Skin epidermis (tissue), 12 donors: ENCODE measurements at regions not wholly inside any gene's neighbourhood (a gene's known extent, or its start where the extent isn't known, plus 50 kb on each side); places are given as distances from the start of the nearest gene placed in this dataset.
"Not testable (repeated sequence)": the region's sequence is repeated elsewhere in the genome, so short reads cannot be mapped to it uniquely, and the experiment has no call there.

Experiments
- H3K27ac ChIP-seq, 21 experiments: fragments of 200-600 bp; sonication (generic) in 11 of 21; one replicate each; pipeline ENCODE4 v1.5.0; 2020; ENCODE audit warnings: mild to moderate bottlenecking in 3 of 21, inconsistent platforms in 2 of 21, moderate library complexity in 2 of 21
- H3K4me3 ChIP-seq, 7 experiments: fragments of 200-600 bp; sonication (generic) in 2 of 7; one replicate each; pipeline ENCODE4 v1.5.0; 2020; ENCODE audit warnings: inconsistent platforms in 2 of 7, mild to moderate bottlenecking in 2 of 7, moderate library complexity in 1 of 7

DNA sequence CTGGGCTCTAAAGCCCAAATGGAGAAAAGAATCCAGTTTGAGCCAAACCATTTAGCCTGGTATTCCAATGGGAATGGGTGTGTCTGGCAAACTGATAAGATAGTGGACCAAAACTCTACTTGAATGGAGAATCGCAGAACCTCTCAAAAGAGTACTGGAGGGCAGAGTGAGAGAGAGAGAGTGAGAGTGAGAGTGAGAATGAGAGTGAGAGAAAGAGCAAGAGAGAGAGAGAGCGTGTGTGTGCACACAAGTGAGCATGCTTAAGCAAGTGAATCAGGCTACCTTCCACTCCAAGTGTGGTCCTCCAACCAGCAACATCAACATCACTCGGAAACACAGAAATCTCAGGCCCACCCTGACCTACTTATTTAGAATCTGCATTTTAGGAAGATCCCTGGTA, 58.8 kb downstream of the UQCRFS1 start:
- H3K4me3 ChIP-seq, result no peak overlapping the region

GRCh38 chr19:29145756-29146155, 67.2 kb downstream of the UQCRFS1 start:
- no peak overlapping the region for H3K27ac ChIP-seq
- H3K4me3 ChIP-seq, result no peak overlapping the region

More for the DNA sequence above, 58.8 kb downstream of the UQCRFS1 start:
- H3K27ac ChIP-seq, result no peak overlapping the region

GRCh38 chr19:29143183-29143582, 69.8 kb downstream of the UQCRFS1 start:
- no peak overlapping the region for H3K4me3 ChIP-seq
- no peak overlapping the region for H3K27ac ChIP-seq

DNA sequence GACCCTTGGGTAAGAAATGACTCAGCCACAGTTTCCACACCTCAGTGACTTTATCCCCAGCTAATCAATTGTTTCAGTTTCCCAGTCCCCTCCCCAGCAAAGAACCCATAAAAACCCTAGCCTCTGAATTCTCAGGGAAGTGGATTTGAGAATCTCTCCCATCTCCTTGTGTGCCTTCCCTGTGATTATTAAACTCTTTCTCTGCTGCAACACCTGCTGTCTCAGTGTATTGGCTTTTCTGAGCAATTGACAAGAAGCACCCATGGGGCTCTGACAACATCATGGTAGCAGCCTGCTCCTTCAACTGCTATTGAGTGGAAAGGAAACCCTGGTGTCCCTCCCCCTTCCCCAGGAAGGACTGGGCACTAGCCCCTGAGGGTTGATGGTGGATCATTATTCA, 73.7 kb downstream of the UQCRFS1 start:
- no peak overlapping the region for H3K27ac ChIP-seq
- no peak overlapping the region for H3K4me3 ChIP-seq

DNA sequence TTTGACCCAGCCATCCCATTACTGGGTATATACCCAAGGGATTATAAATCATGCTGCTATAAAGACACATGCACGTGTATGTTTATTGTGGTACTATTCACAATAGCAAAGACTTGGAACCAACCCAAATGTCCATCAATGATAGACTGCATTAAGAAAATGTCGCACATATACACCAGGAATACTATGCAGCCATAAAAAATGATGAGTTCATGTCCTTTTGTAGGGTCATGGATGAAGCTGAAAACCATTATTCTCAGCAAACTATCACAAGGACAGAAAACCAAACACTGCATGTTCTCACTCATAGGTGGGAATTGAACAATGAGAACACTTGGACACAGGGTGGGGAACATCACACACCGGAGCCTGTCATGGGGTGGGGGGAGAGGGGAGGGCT, 74.7 kb downstream of the UQCRFS1 start:
- H3K4me3 ChIP-seq, result not testable (repeated sequence)

GRCh38 chr19:29131456-29131855, 81.5 kb downstream of the UQCRFS1 start:
- Histone ChIP-seq H3K27ac (no peak overlapping the region), H3K4me3 (no peak overlapping the region)

More for the DNA sequence above, 74.7 kb downstream of the UQCRFS1 start:
- H3K27ac ChIP-seq, result not testable (repeated sequence)

GRCh38 chr19:29129148-29129547, 83.8 kb downstream of the UQCRFS1 start:
- no peak overlapping the region for H3K4me3 ChIP-seq

DNA sequence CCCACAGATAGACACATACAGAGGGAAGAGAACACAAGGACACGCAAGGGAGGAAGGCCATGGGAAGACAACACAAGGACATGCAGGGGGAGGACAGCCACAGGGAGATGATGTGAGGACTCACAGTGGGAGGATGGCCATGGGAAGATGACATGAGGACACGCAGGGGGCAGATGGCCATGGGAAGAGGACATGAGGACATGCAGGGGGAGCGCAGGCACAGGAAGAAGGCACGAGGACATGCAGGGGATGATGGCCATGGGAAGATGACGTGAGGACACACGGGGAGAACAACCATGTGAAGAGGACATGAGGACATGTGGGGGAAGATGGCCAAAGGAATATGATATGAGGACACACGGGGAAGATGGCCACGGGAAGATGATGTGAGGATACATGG, 84.7 kb downstream of the UQCRFS1 start:
- H3K4me3 ChIP-seq, result no peak overlapping the region
- no peak overlapping the region for H3K27ac ChIP-seq

More at GRCh38 chr19:29129148-29129547, 83.8 kb downstream of the UQCRFS1 start:
- H3K27ac ChIP-seq, result no peak overlapping the region

DNA sequence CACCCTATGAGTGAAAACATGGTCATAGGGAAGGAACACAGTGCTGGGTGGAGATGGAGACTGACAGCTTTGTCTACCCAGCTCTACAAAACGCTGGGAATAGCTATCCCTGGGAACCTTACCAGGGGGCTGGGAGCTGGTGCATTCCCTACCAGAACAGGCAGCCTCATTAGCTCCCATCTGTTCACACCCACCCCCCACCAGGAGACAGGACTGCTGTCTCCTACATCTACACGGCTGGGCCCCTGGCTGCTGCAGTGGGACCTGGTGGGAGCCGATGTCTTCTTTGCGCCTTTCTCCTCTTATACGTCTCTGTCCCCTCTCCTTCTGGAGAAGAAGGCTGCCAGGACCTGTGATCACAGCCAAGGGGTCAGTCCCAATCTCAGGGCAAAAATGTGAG, 90.8 kb downstream of the UQCRFS1 start:
- H3K4me3 ChIP-seq, result no peak overlapping the region
- H3K27ac ChIP-seq, result no peak overlapping the region

DNA sequence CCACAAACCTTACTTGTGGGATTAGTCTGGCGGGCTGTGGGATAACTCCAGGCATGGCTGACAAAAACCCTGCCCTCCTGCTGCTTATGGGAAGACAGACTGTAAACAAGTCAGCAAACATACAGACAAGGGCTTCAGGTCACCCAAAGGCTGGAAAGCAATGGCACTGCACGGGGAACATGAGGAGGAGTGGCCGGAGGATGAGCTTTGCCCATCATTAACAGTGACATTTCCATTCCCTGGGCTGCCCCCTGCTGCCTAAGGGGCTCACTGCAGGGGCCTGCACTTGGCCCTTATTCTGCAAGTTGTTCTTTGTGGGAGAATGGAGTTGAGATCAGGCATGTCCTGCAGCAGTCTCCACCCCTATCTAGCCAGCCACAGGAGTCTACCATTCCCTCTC, 91.3 kb downstream of the UQCRFS1 start:
- H3K4me3 ChIP-seq, result no peak overlapping the region

GRCh38 chr19:29120466-29120865, 92.5 kb downstream of the UQCRFS1 start:
- Histone ChIP-seq H3K27ac (no peak overlapping the region), H3K4me3 (no peak overlapping the region)

More for the DNA sequence above, 91.3 kb downstream of the UQCRFS1 start:
- H3K27ac ChIP-seq, result no peak overlapping the region

GRCh38 chr19:29119590-29119989, 93.4 kb downstream of the UQCRFS1 start:
- Histone ChIP-seq H3K27ac (no peak overlapping the region), H3K4me3 (no peak overlapping the region)

DNA sequence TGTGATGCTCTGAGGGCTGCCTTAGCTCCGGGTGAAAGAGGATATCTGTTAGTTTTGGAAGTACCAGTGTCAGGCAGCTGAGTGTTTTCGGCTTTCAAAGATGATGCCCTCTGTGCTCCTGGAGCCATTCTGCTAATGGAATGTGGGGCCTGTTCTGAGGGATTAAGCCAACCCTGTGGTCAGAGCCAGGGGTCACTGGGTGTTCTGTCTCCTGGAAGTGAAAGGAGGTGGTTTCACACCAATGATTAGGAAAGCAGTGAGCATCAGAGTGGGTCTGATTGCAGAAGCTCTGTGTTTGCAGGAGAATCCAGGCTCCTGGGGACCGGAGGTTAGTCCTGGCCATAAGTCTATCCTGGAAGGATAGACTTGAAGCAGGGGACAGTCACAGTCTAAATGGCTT, 94.6 kb downstream of the UQCRFS1 start:
- H3K27ac ChIP-seq, result no peak overlapping the region

GRCh38 chr19:29117926-29118325, 95.0 kb downstream of the UQCRFS1 start:
- no peak overlapping the region for H3K4me3 ChIP-seq
- no peak overlapping the region for H3K27ac ChIP-seq

More for the DNA sequence above, 94.6 kb downstream of the UQCRFS1 start:
- H3K4me3 ChIP-seq, result no peak overlapping the region

DNA sequence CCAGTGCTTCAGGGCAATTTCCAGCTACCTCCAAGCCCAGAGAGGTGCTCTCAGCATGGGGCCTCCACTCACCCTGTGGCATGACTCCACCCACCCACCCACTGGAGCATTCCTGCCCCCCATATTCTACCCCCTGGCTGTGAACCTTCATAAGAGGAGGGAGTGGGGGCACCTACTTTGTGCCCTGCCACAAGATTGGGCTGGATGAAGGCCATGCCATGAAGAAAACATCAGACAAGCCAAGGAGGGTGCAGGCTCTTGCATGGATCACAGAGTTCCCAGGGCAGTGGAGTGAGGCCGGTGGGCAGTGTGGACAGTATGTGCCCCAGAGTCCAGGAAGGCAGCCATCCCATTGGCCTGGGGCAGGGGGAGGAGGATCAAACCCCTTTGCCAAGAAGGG, 97.8 kb downstream of the UQCRFS1 start:
- Histone ChIP-seq H3K4me3 (no peak overlapping the region), H3K27ac (no peak overlapping the region)

DNA sequence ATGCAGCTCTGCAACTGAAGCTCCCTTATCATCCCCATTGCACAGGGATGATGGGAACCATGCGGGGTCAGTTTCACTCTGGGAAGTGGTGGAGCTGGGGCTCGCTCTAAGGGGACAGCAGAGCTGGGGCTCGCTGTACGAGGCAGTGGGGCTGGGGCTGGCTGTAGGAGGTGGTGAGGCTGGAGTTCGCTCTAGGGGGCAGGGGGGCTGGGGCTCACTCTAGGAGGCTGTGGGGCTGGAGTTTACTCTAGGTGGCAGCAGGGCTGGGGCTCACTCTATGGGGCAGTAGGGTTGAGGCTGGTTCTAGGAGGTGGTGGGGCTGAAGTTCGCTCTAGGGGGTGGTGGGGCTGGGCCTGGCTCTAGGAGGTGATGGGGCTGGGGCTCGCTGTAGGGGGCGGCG, 99.1 kb downstream of the UQCRFS1 start:
- Histone ChIP-seq H3K27ac (no peak overlapping the region), H3K4me3 (no peak overlapping the region)

GRCh38 chr19:29111576-29111975, 101.4 kb downstream of the UQCRFS1 start:
- Histone ChIP-seq H3K27ac (no peak overlapping the region), H3K4me3 (no peak overlapping the region)

- no peak overlapping the region for H3K27ac ChIP-seq
- H3K4me3 ChIP-seq, result no peak overlapping the region
These were observed 105.1 kb downstream of the UQCRFS1 start for GRCh38 chr19:29107831-29108230.

DNA sequence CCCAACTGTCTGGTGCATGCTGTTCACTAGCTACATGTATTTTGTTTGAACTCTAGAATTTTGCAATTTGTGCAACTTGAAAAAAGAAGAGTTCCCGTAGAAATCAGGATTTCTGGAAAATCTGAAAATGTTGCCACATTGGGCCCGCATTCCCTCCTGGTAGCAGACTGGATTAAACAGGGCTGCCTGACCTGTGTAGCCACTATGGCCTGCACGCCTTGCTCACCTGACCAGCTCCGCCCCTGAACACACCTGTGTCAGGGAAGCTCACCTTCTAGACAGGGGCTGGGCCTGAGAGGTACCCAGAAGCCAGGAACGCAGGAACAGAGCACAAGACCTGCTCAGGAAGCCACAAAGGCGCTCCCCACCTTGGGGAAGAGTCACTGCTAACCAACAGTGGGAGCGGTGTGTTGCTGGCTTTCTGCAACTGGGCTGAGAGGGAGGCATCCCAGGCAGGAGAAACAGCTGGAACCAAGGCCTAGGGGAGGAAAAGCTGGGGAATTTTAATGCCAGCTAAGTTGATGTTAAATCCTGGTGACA, 106.5 kb downstream of the UQCRFS1 start:
- H3K27ac ChIP-seq, result no peak overlapping the region

GRCh38 chr19:29105629-29106292, 107.2 kb downstream of the UQCRFS1 start:
- Histone ChIP-seq H3K4me3 (no peak overlapping the region), H3K27ac (no peak overlapping the region)

More for the DNA sequence above, 106.5 kb downstream of the UQCRFS1 start:
- no peak overlapping the region for H3K4me3 ChIP-seq

DNA sequence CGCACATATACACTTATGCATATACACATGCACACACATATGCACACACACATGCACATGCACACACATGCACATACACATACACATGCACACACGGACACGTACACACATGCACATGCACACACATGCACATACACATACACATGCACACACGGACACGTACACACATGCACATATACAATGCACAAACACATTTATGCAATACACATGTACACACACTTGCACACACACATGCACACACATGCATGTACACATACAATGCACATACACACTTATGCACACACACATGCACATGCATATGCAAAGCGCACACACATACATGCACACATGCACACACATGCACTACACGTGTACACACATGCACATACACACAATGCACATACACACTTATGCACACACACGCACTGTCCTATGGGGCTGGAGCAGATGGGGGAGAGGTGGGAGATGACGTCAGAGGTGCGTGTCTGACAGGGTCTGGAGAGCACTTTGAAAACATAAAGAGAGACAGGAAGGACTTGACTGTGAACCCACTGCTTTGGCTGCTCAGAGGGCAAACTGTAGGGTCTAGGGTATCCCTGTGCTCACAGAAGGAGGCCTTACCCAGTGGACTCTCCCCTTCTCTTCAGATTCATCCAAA, 108.2 kb downstream of the UQCRFS1 start:
- Histone ChIP-seq H3K4me3 (no peak overlapping the region), H3K27ac (no peak overlapping the region)
